Lower leg skin (tissue), 3 donors: ENCODE measurements at regions not wholly inside any gene's neighbourhood (a gene's known extent, or its start where the extent isn't known, plus 50 kb on each side); places are given as distances from the start of the nearest gene placed in this dataset.
"Not testable (repeated sequence)": the region's sequence is repeated elsewhere in the genome, so short reads cannot be mapped to it uniquely, and the experiment has no call there.

Source experiments
- CTCF ChIP-seq, 3 donors: fragments of 450-650 bp; IDR thresholded peaks; one replicate each; pipeline ENCODE4 v1.5.1; 2016; ENCODE audit warnings: antibody characterized with exemption in 3 of 3, mild to moderate bottlenecking in 3 of 3, moderate library complexity in 2 of 3
- POLR2A ChIP-seq, 2 donors: fragments of 450-650 bp; IDR thresholded peaks; one replicate each; pipeline ENCODE4 v1.6.1; 2016 to 2017; ENCODE audit warnings: antibody characterized with exemption in 2 of 2, mild to moderate bottlenecking in 1 of 2, moderate library complexity in 1 of 2

- not testable (repeated sequence) for TF ChIP-seq CTCF, POLR2A (IDR thresholded peaks at IDR 0.05)
Measured at GRCh38 chr11:98394500-98394899, 626.2 kb upstream of the CNTN5 start.
